ENCODE measurements at regions not wholly inside any gene's neighbourhood (a gene's known extent, or its start where the extent isn't known, plus 50 kb on each side); places are given as distances from the start of the nearest gene placed in this dataset.

DNA sequence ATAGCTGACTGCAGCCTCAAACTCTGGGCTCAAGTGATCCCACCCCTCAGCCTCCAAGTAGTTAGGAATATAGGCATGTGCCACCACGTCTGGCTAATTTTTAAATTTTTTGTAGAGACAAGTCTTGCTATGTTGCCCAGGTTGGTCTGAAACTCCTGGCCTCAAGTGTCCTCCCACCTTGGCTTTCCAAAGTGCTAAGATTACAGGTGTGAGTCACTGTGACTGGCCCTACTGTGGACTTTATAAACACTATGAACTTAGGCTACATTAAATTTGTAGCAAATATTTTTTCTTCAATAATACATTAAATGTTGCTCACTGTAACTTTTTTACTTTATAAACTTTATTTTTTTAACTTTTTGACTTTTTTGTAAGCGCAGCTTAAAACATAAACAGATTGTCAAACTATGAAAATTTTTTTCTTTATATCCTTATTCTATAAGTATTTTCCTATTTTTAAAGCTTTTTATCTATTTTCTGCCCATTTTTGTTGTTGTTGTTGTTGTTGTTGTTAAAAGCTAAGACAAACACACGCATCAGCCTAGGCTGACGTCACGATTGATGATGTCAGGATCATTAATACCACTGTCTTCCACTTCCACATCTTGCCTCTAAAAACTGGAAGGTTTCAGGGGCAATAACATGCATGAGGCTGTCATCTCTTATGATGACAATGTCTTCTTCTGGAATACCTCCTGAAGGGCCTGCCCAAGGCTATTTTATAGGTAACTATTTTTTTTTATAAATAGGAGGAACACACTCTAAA lies 204.2 kb downstream of the KLF5 start:
- H3K4me3 ChIP-seq: no peak overlapping the region
- H3K27me3 ChIP-seq: no peaks in the 10 kb centered on the region
- no peaks in the 10 kb centered on the region for H3K4me1 ChIP-seq
- DNase-seq (ENCODE audit: low spot score): no peak
- no peaks in the 10 kb centered on the region for H3K9me3 ChIP-seq
- no peaks in the 10 kb centered on the region for H3K36me3 ChIP-seq
- H3K27ac ChIP-seq: no peak overlapping the region
- TF ChIP-seq, protein P1, sequence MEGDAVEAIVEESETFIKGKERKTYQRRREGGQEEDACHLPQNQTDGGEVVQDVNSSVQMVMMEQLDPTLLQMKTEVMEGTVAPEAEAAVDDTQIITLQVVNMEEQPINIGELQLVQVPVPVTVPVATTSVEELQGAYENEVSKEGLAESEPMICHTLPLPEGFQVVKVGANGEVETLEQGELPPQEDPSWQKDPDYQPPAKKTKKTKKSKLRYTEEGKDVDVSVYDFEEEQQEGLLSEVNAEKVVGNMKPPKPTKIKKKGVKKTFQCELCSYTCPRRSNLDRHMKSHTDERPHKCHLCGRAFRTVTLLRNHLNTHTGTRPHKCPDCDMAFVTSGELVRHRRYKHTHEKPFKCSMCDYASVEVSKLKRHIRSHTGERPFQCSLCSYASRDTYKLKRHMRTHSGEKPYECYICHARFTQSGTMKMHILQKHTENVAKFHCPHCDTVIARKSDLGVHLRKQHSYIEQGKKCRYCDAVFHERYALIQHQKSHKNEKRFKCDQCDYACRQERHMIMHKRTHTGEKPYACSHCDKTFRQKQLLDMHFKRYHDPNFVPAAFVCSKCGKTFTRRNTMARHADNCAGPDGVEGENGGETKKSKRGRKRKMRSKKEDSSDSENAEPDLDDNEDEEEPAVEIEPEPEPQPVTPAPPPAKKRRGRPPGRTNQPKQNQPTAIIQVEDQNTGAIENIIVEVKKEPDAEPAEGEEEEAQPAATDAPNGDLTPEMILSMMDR (IDR thresholded peaks at IDR 0.05): no peak

DNA sequence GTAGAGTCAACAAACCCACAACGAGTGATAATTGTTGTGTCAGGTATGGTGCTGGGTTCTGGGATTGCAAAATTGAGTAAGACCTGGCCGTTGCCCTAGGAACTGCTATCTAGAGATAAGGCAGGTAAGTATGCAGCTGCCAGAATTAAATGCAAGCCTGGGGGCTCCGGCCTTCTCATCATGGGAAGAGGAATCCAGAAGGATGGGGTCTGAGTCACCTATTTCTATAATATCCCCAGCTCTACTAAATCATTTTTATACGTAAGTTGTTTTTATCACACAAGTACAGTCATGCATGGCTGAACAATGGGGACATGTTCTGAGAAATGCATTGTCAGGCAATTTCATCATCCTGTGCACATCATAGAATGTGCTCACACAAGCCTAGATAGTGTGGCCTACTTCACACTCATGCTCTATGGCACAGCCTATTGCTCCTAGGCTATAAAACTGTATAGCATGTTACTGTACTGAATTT lies 203.0 kb downstream of the KLF5 start:
- H3K27ac ChIP-seq: no peak overlapping the region
- DNase-seq (ENCODE audit: low spot score): no peak
- H3K4me1 ChIP-seq: no peaks in the 10 kb centered on the region
- TF ChIP-seq, protein P1 (IDR thresholded peaks at IDR 0.05): no peak
- H3K27me3 ChIP-seq: no peaks in the 10 kb centered on the region
- no peak overlapping the region for H3K4me3 ChIP-seq
- H3K9me3 ChIP-seq: no peaks in the 10 kb centered on the region
- H3K36me3 ChIP-seq: no peaks in the 10 kb centered on the region

DNA sequence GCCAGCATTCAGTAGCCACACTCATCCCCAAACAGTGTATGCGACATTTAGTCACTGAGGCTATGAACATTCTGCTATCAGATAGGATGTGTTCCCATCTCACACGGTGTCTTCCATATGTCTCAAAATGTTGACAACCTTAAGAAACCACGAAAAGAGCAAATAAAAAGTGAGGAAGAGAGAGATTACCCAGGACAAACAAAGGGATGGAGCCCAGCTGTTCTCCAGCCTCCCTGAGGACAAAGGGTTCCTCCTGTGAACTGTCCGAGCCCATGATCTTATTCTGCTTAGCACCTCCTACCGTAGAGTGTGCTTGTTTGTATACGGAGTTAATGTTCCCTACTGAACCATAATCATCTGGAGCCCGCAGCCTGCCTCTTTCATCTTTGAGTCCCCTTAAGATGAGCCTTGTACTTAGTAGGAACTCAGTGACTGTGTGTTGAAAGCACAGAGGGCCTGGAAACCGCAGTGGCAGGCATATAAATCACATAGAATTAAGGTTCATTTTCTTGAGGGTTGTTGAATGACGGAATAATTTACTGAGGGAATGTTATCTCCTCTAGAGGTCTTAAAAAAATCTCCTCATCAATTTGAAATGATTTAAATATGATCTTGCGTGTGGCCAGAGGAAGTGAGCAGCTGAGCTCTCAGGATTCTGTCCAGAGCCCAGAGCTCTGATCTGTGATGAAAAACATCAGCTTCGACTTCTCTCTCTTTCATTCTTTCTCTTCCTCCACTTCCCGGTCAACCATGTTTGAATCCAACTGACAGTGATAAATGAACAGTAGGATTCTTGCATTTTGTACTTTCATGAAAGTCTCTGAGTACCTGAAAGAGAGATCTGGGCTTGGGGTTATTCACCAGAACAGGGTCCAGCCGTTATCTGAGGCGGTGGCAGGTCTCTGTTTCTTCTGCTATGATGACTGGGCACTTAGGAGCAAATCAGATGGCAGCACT lies 200.5 kb downstream of the KLF5 start:
- H3K27ac ChIP-seq: no peak overlapping the region
- DNase-seq (ENCODE audit: low spot score): no peak
- H3K27me3 ChIP-seq: no peaks in the 10 kb centered on the region
- TF ChIP-seq, protein P1 (IDR thresholded peaks at IDR 0.05): no peak
- no peak overlapping the region for H3K4me3 ChIP-seq
- no peaks in the 10 kb centered on the region for H3K9me3 ChIP-seq
- no peaks in the 10 kb centered on the region for H3K4me1 ChIP-seq
- no peaks in the 10 kb centered on the region for H3K36me3 ChIP-seq

DNA sequence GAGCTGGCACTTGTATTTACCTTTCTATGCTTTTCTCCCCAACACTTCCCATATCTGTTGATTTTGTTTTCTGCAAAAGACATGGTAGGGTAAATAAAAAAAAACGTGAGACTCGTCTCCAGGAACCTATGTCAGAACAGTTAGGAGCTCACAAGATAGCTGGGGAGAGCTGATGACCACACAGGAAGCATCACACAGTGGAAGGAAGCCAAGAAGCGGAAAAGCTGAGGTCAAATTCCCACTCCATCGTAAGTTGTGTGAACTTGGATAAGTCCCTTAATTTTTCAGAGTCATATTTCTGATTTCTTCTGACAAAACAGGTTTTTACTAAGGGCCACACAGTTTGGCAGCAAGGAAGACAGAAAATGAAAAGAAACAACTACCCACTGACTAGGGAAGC lies 199.6 kb downstream of the KLF5 start:
- H3K27me3 ChIP-seq: no peaks in the 10 kb centered on the region
- TF ChIP-seq, protein P1 (IDR thresholded peaks at IDR 0.05): no peak
- H3K27ac ChIP-seq: no peak overlapping the region
- no peaks in the 10 kb centered on the region for H3K9me3 ChIP-seq
- no peak for DNase-seq (ENCODE audit: low spot score)
- no peaks in the 10 kb centered on the region for H3K36me3 ChIP-seq
- no peak overlapping the region for H3K4me3 ChIP-seq
- no peaks in the 10 kb centered on the region for H3K4me1 ChIP-seq

DNA sequence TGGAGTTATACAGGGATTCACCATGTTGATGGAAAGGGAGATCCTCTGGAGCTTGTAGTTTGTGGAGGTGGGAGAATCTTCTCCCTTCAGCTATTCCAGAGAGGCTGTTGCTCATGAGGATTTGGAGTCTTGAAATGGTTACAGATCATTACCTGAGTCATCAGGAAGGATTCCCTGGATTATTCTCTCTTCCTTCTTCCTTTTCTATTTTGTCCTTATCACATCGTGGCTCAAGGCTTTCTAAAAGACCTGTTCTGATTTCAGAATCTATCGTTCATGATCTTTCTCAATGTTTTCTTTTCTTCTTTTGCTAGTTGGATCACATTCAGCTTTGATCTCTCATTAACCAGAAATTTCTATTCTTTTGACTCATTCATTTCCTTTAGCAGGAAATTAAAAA lies 196.0 kb downstream of the KLF5 start:
- H3K27me3 ChIP-seq: no peaks in the 10 kb centered on the region
- H3K4me1 ChIP-seq: no peaks in the 10 kb centered on the region
- DNase-seq (ENCODE audit: low spot score): no peak
- no peaks in the 10 kb centered on the region for H3K9me3 ChIP-seq
- TF ChIP-seq, protein P1 (IDR thresholded peaks at IDR 0.05): no peak
- H3K4me3 ChIP-seq: no peak overlapping the region
- no peaks in the 10 kb centered on the region for H3K36me3 ChIP-seq
- H3K27ac ChIP-seq: no peak overlapping the region

Data from right atrium auricular region (tissue), 2 donors.